ENCODE measurements at regions not wholly inside any gene's neighbourhood (a gene's known extent, or its start where the extent isn't known, plus 50 kb on each side); places are given as distances from the start of the nearest gene placed in this dataset.

- no peak for TF ChIP-seq CTCF (IDR thresholded peaks at IDR 0.05)
- no peak for TF ChIP-seq EZH2phosphoT487 (IDR thresholded peaks at IDR 0.05)
These were observed 262.0 kb downstream of the FOXO1 start for GRCh38 chr13:40404407-40404806.
